ENCODE measurements at regions not wholly inside any gene's neighbourhood (a gene's known extent, or its start where the extent isn't known, plus 50 kb on each side); places are given as distances from the start of the nearest gene placed in this dataset.

- no peak for DNase-seq (ENCODE audit: low read depth)
These were observed 140.0 kb downstream of the GRIN2B start for GRCh38 chr12:13841358-13841757.

GRCh38 chr12:13839365-13840336, 141.8 kb downstream of the GRIN2B start:
- DNase-seq (ENCODE audit: low read depth) = no peak

GRCh38 chr12:13836099-13836498, 145.3 kb downstream of the GRIN2B start:
- no peak for DNase-seq (ENCODE audit: low read depth)

- no peak for DNase-seq (ENCODE audit: low read depth)
These were observed 145.8 kb downstream of the GRIN2B start for GRCh38 chr12:13835652-13836051.

- DNase-seq (ENCODE audit: low read depth) = no peak
These were observed 147.2 kb downstream of the GRIN2B start for GRCh38 chr12:13834241-13834640.

GRCh38 chr12:13817131-13817530, 164.3 kb downstream of the GRIN2B start:
- no peak for DNase-seq (ENCODE audit: low read depth)

GRCh38 chr12:13816394-13816793, 165.0 kb downstream of the GRIN2B start:
- DNase-seq (ENCODE audit: low read depth) = no peak

GRCh38 chr12:13812168-13812567, 169.2 kb downstream of the GRIN2B start:
- no peak for DNase-seq (ENCODE audit: low read depth)

GRCh38 chr12:13811061-13811460, 170.3 kb downstream of the GRIN2B start:
- no peak for DNase-seq (ENCODE audit: low read depth)

- DNase-seq (ENCODE audit: low read depth) = no peak
These were observed 176.4 kb downstream of the GRIN2B start for GRCh38 chr12:13805041-13805440.

GRCh38 chr12:13801543-13801942, 179.9 kb downstream of the GRIN2B start:
- DNase-seq (ENCODE audit: low read depth) = no peak

GRCh38 chr12:13799574-13799973, 181.8 kb downstream of the GRIN2B start:
- no peak for DNase-seq (ENCODE audit: low read depth)

- DNase-seq (ENCODE audit: low read depth) = no peak
These were observed 183.2 kb downstream of the GRIN2B start for GRCh38 chr12:13798162-13798561.

- no peak for DNase-seq (ENCODE audit: low read depth)
These were observed 186.7 kb downstream of the GRIN2B start for GRCh38 chr12:13794706-13795105.

- DNase-seq (ENCODE audit: low read depth) = no peak
These were observed 191.1 kb downstream of the GRIN2B start for GRCh38 chr12:13790317-13790716.

GRCh38 chr12:13788626-13789025, 192.8 kb downstream of the GRIN2B start:
- DNase-seq (ENCODE audit: low read depth) = no peak

- DNase-seq (ENCODE audit: low read depth) = no peak
These were observed 194.8 kb downstream of the GRIN2B start for GRCh38 chr12:13786646-13787045.

- DNase-seq (ENCODE audit: low read depth) = peak; percentile 0
These were observed 196.9 kb downstream of the GRIN2B start for GRCh38 chr12:13784504-13784903.

GRCh38 chr12:13780453-13780852, 200.9 kb downstream of the GRIN2B start:
- DNase-seq (ENCODE audit: low read depth) = no peak

GRCh38 chr12:13777374-13777773, 204.0 kb downstream of the GRIN2B start:
- DNase-seq (ENCODE audit: low read depth) = no peak

GRCh38 chr12:13772264-13772663, 209.1 kb downstream of the GRIN2B start:
- DNase-seq (ENCODE audit: low read depth) = no peak

- DNase-seq (ENCODE audit: low read depth) = no peak
These were observed 210.8 kb downstream of the GRIN2B start for GRCh38 chr12:13770576-13770975.

GRCh38 chr12:13769966-13770365, 211.4 kb downstream of the GRIN2B start:
- DNase-seq (ENCODE audit: low read depth) = no peak

- DNase-seq (ENCODE audit: low read depth) = no peak
These were observed 212.1 kb downstream of the GRIN2B start for GRCh38 chr12:13769273-13769672.
